Upper lobe of left lung (tissue), 6 donors: ENCODE measurements at regions not wholly inside any gene's neighbourhood (a gene's known extent, or its start where the extent isn't known, plus 50 kb on each side); places are given as distances from the start of the nearest gene placed in this dataset.
"Not testable (repeated sequence)": the region's sequence is repeated elsewhere in the genome, so short reads cannot be mapped to it uniquely, and the experiment has no call there.

Source experiments
- ATAC-seq, 2 donors: fragments of 200-7000 bp; cut with Tn5 transposase; one replicate each; pipeline ENCODE4 v1.9.1; 2022; ENCODE audit warnings: mild to moderate bottlenecking in 2 of 2, moderate library complexity in 2 of 2; ENCODE audit not compliant: low FRiP score in 2 of 2
- DNase-seq, 2 donors: peaks; one replicate each; pipeline ENCODE4 v3.0.0-alpha.2; 2019 to 2020
- H3K27ac ChIP-seq, 4 donors: fragments of 200-600 bp; sonication (generic); one replicate each; pipeline ENCODE4 v1.5.1; 2016 to 2019
- H3K27me3 ChIP-seq, 4 donors: fragments of 200-600 bp; sonication (generic); one replicate each; pipeline ENCODE4 v1.5.1; 2017 to 2019
- H3K36me3 ChIP-seq, 4 donors: fragments of 200-600 bp; sonication (generic); one replicate each; pipeline ENCODE4 v1.5.1; 2016 to 2019
- H3K4me1 ChIP-seq, 4 donors: fragments of 200-600 bp; sonication (generic); one replicate each; pipeline ENCODE4 v1.5.1; 2018 to 2019
- H3K4me3 ChIP-seq, 4 donors: fragments of 200-600 bp; sonication (generic); one replicate each; pipeline ENCODE4 v1.5.1; 2017 to 2019; ENCODE audit warnings: mild to moderate bottlenecking in 2 of 4, moderate library complexity in 1 of 4
- H3K9me3 ChIP-seq, 4 donors: fragments of 200-600 bp; sonication (generic); one replicate each; pipeline ENCODE4 v1.5.1; 2018 to 2019
- EP300 ChIP-seq, 4 donors: sonication (generic); formaldehyde crosslinking; IDR thresholded peaks; one replicate each; pipeline ENCODE4 v1.5.1; 2017; ENCODE audit warnings: antibody characterized with exemption in 4 of 4, control low read depth in 2 of 4
- POLR2A ChIP-seq, 4 donors: fragments of 450-650 bp; IDR thresholded peaks; one replicate each; pipeline ENCODE4 v1.5.1; 2016 to 2017; ENCODE audit warnings: antibody characterized with exemption in 4 of 4, mild to moderate bottlenecking in 2 of 4
- POLR2AphosphoS5 ChIP-seq, 2 donors: sonication (generic); formaldehyde crosslinking; IDR thresholded peaks; one replicate each; pipeline ENCODE4 v1.5.1; 2017; ENCODE audit warnings: antibody characterized with exemption in 2 of 2
- WGBS, 2 donors: methylation state at CpG; one replicate each; pipeline ENCODE4 v1.1.5; 2017 to 2018; 5-methylcytosine and 5-hydroxymethylcytosine counted together
- TF ChIP-seq, protein P1 (sequence below), 6 experiments: fragments of 450-650 bp in 4 of 6; fragments of 200-600 bp in 2 of 6; sonication (generic) in 2 of 6; IDR thresholded peaks; one replicate each; pipeline ENCODE4 v1.5.1; 2016 to 2019; ENCODE audit warnings: antibody characterized with exemption in 6 of 6
- donor health status: DM: no; HTN: no; CAD: no; lungs with moderate emphysema.
- donor health status: DM: no; HTN: yes; CAD: no; lungs with severe emphysema.

DNA sequence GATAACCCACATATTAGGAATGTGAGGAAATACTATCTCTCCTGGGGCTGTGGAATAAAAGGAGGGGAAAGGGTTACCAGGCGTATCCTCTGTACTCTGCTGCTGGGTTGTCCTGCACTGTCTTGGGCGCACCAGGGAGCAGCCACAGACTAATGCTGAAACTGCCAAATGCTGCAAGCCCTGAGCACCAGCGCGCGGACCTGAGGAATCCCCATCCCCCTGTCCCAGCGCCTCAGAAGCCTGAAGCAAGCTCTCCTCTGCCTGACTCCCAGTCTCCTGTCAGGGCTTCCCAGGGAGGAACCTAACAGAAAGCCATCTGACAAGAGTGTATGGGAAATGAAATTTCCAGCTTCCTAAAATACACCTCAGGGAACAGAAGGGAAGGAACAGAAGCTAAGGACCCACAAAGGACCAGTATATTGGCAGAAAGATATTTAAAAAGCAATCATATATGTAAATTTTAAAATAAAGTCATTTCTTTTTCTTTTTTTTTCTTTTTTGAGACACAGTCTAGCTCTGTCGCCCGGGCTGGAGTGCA is 158.3 kb upstream of the C2CD4B start:
- Histone ChIP-seq H3K36me3 (no peaks in the 10 kb centered on the region), H3K4me1 (peaks cover 0 to 6% (median 0%) of the 10 kb centered on the region in 4 donors), H3K9me3 (no peaks in the 10 kb centered on the region), H3K27me3 (no peaks in the 10 kb centered on the region), H3K27ac (no peak overlapping the region), H3K4me3 (no peak overlapping the region)
- TF ChIP-seq POLR2AphosphoS5 (IDR thresholded peaks at IDR 0.05): no peak
- ATAC-seq (no peak), DNase-seq (no peak)
- 65 to 82% methylated on average over 8 of the region's 8 CpGs for WGBS, 2 donors

DNA sequence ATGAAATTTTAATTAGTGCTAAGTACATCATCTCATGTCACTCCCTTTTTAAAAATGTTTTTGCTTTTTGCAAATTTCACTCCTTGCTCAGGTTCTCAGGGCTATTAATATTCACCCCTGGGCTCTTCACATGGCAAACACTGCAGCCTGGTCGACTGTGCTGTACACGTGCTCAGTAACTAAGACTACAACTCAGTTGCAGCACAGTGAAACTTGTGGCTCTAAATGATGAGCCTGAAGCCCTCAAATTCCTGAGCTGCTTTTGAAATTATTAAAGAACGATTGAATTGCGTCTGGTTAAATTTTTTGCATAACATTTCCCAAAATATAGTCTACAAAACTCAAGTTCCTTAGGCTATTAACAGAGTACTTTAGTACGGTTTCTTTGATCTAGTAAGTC is 159.3 kb upstream of the C2CD4B start:
- Histone ChIP-seq H3K4me1 (peaks cover 0 to 6% (median 0%) of the 10 kb centered on the region in 4 donors), H3K27ac (no peak overlapping the region), H3K4me3 (no peak overlapping the region), H3K27me3 (no peaks in the 10 kb centered on the region), H3K36me3 (no peaks in the 10 kb centered on the region), H3K9me3 (no peaks in the 10 kb centered on the region)
- TF ChIP-seq, protein P1, sequence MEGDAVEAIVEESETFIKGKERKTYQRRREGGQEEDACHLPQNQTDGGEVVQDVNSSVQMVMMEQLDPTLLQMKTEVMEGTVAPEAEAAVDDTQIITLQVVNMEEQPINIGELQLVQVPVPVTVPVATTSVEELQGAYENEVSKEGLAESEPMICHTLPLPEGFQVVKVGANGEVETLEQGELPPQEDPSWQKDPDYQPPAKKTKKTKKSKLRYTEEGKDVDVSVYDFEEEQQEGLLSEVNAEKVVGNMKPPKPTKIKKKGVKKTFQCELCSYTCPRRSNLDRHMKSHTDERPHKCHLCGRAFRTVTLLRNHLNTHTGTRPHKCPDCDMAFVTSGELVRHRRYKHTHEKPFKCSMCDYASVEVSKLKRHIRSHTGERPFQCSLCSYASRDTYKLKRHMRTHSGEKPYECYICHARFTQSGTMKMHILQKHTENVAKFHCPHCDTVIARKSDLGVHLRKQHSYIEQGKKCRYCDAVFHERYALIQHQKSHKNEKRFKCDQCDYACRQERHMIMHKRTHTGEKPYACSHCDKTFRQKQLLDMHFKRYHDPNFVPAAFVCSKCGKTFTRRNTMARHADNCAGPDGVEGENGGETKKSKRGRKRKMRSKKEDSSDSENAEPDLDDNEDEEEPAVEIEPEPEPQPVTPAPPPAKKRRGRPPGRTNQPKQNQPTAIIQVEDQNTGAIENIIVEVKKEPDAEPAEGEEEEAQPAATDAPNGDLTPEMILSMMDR (IDR thresholded peaks at IDR 0.05): no peak
- TF ChIP-seq EP300 (IDR thresholded peaks at IDR 0.05) (no peak), POLR2A (IDR thresholded peaks at IDR 0.05) (no peak), POLR2AphosphoS5 (IDR thresholded peaks at IDR 0.05) (no peak)
- ATAC-seq (no peak), DNase-seq (peak in 1 of 2 donors; percentile 44)
- WGBS, 2 donors: 60% methylated on average over 5 of the region's 5 CpGs

DNA sequence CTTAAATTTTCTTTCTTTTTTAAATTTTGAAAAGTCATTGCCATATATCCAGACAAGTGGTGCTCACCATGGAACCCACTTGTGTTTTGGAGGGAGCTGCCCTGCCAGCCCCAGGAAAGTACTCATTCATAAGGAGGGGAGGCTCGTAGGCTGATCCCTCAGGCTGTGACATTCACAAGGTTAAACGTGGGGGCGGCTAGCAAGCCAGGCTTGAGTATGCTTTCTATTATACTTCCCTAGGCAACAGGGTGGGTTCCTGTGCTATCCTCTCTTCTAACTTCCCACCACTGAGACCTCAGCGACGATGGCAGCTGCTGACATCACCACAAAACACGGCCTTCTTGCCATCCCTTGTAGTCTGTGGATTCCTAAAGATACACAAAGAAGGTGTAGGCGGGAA is 160.5 kb upstream of the C2CD4B start:
- no peaks in the 10 kb centered on the region for H3K36me3 ChIP-seq
- H3K27ac ChIP-seq: peak overlapping the region in 2 of 4 donors; percentile 7 to 15
- H3K4me1 ChIP-seq: peaks cover 0 to 6% (median 0%) of the 10 kb centered on the region in 4 donors
- no peak overlapping the region for H3K4me3 ChIP-seq
- ATAC-seq: no peak
- no peaks in the 10 kb centered on the region for H3K27me3 ChIP-seq
- WGBS, 2 donors: 68 to 71% methylated on average over 7 of the region's 7 CpGs
- no peak for DNase-seq
- no peaks in the 10 kb centered on the region for H3K9me3 ChIP-seq
- TF ChIP-seq, protein P1 (IDR thresholded peaks at IDR 0.05): no peak
- TF ChIP-seq POLR2AphosphoS5 (IDR thresholded peaks at IDR 0.05) (no peak), POLR2A (IDR thresholded peaks at IDR 0.05) (no peak), EP300 (IDR thresholded peaks at IDR 0.05) (no peak)

DNA sequence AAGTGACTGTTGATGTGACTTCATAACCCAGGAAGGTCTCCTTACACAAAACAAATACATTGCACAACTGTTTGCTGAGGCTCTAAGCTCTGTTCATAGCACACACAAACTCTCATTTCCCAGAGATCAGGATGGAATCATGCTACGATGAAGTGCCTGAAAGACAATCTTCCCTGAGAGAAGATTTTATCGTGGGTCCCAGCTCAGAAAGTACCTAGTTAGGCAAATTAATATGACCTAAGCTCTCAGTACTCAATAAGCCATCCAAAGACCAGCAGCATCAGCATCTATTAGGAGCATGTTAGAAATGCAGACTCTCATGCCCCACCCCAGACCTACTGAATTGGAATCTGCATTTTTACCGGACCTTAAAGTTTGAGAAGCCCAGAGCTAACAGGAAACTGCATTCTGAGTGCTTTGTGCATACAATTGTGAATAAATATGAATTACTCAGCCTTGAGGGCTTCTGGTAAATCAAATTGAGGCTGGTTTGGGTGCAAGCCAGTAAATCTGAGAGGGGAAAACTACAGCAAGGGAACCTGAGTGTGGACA is 161.5 kb upstream of the C2CD4B start:
- H3K9me3 ChIP-seq: no peaks in the 10 kb centered on the region
- 53 to 57% methylated on average over 3 of the region's 3 CpGs for WGBS, 2 donors
- no peaks in the 10 kb centered on the region for H3K36me3 ChIP-seq
- H3K4me1 ChIP-seq: peaks cover 0 to 6% (median 0%) of the 10 kb centered on the region in 4 donors
- ATAC-seq (peak in 1 of 2 donors; percentile 30), DNase-seq (peak in 1 of 2 donors; percentile 25)
- TF ChIP-seq POLR2AphosphoS5 (IDR thresholded peaks at IDR 0.05): no peak
- TF ChIP-seq EP300 (IDR thresholded peaks at IDR 0.05): peak in 2 of 4 donors; percentile 17 to 73
- peak overlapping the region in 1 of 4 donors; percentile 31 for H3K27ac ChIP-seq
- H3K27me3 ChIP-seq: no peaks in the 10 kb centered on the region
- no peak overlapping the region for H3K4me3 ChIP-seq

DNA sequence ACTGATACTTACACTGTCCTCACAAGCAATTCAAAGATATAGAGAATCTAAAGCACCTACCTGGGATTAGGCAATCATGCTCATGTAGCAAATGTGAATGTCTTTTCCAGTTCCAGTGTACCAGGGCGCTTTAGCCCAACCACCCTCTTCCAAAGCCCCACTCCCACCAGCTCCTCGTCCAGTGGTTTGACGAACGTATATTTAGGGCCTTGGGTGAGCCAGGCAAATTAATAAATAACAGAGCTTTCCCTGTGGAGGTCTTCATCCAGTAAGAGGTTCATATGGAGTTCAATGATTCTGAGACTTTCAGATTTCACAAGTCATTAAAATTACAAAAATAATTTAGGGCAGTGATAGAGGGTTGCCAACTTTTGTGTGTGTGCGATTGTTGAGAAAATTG is 162.3 kb upstream of the C2CD4B start:
- Histone ChIP-seq H3K27ac (peak overlapping the region in 2 of 4 donors; percentile 3 to 31), H3K9me3 (no peaks in the 10 kb centered on the region), H3K27me3 (no peaks in the 10 kb centered on the region), H3K4me3 (no peak overlapping the region), H3K36me3 (no peaks in the 10 kb centered on the region), H3K4me1 (peaks cover 0 to 6% (median 0%) of the 10 kb centered on the region in 4 donors)
- WGBS, 2 donors: 62 to 82% methylated on average over 4 to 5 of the region's 5 CpGs
- ATAC-seq: no peak
- TF ChIP-seq EP300 (IDR thresholded peaks at IDR 0.05) (no peak), POLR2AphosphoS5 (IDR thresholded peaks at IDR 0.05) (no peak), POLR2A (IDR thresholded peaks at IDR 0.05) (no peak)
- TF ChIP-seq, protein P1 (IDR thresholded peaks at IDR 0.05): no peak
- no peak for DNase-seq

DNA sequence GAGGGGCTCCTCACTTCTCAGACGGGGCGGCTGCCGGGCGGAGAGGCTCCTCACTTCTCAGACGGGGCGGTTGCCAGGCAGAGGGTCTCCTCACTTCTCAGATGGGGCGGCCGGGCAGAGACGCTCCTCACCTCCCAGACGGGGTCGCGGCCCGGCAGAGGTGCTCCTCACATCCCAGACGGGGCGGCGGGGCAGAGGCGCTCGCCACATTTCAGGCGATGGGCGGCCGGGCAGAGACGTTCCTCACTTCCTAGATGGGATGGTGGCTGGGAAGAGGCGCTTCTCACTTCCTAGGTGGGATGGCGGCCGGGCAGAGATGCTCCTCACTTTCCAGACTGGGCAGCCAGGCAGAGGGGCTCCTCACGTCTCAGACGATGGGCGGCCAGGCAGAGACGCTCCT is 167.4 kb upstream of the C2CD4B start:
- H3K4me3 ChIP-seq, H3K9me3 ChIP-seq, H3K27ac ChIP-seq, H3K4me1 ChIP-seq, ATAC-seq, H3K27me3 ChIP-seq, H3K36me3 ChIP-seq: not testable (repeated sequence)
- WGBS, 2 donors: 100% methylated on average over 11 of the region's 29 CpGs; no CpG with 5 or more reads in 1 of the 2 donors
- peak in 1 of 2 donors; percentile 39 for DNase-seq
